Stimulated activated CD8-positive, alpha-beta memory T cell treated with anti-CD3 and anti-CD28 coated beads, Interleukin-2, amount 100 ng/mL, for 48 hours (primary cell): ENCODE measurements at regions not wholly inside any gene's neighbourhood (a gene's known extent, or its start where the extent isn't known, plus 50 kb on each side); places are given as distances from the start of the nearest gene placed in this dataset.
"Not testable (repeated sequence)": the region's sequence is repeated elsewhere in the genome, so short reads cannot be mapped to it uniquely, and the experiment has no call there.

Experiments used
- DNase-seq, 2 donors: peaks; one replicate each; pipeline ENCODE4 v3.0.0-alpha.2; 2020; ENCODE audit warnings: low read depth in 2 of 2

- no peak for DNase-seq
These were observed 179.3 kb upstream of the DTNBP1 start for GRCh38 chr6:15841937-15842726.

- DNase-seq, result no peak
These were observed 177.2 kb upstream of the DTNBP1 start for GRCh38 chr6:15839969-15840541.

- no peak for DNase-seq
These were observed 174.4 kb upstream of the DTNBP1 start for GRCh38 chr6:15837205-15837604.

- no peak for DNase-seq
These were observed 170.0 kb upstream of the DTNBP1 start for GRCh38 chr6:15832841-15833240.

GRCh38 chr6:15829156-15829555 lies 166.3 kb upstream of the DTNBP1 start:
- no peak for DNase-seq

- no peak for DNase-seq
These were observed 164.8 kb upstream of the DTNBP1 start for GRCh38 chr6:15827496-15828255.

GRCh38 chr6:15826814-15827318 lies 164.0 kb upstream of the DTNBP1 start:
- no peak for DNase-seq

- no peak for DNase-seq
These were observed 162.6 kb upstream of the DTNBP1 start for GRCh38 chr6:15825332-15825930.

GRCh38 chr6:15824811-15825210 lies 162.0 kb upstream of the DTNBP1 start:
- DNase-seq, result no peak

GRCh38 chr6:15823838-15824414 lies 161.1 kb upstream of the DTNBP1 start:
- no peak for DNase-seq

- DNase-seq, result no peak
These were observed 160.0 kb upstream of the DTNBP1 start for GRCh38 chr6:15822835-15823234.

- DNase-seq, result no peak
These were observed 157.0 kb upstream of the DTNBP1 start for GRCh38 chr6:15819841-15820240.

- no peak for DNase-seq
These were observed 156.4 kb upstream of the DTNBP1 start for GRCh38 chr6:15819226-15819625.

GRCh38 chr6:15818491-15818890 lies 155.7 kb upstream of the DTNBP1 start:
- no peak for DNase-seq

- no peak for DNase-seq
These were observed 155.2 kb upstream of the DTNBP1 start for GRCh38 chr6:15818044-15818443.

- DNase-seq, result no peak
These were observed 154.3 kb upstream of the DTNBP1 start for GRCh38 chr6:15817100-15817499.

GRCh38 chr6:15816661-15817060 lies 153.8 kb upstream of the DTNBP1 start:
- DNase-seq, result no peak

- DNase-seq, result not testable (repeated sequence)
These were observed 150.9 kb upstream of the DTNBP1 start for GRCh38 chr6:15813698-15814097.

- no peak for DNase-seq
These were observed 148.3 kb upstream of the DTNBP1 start for GRCh38 chr6:15811107-15811506.

GRCh38 chr6:15810618-15811017 lies 147.8 kb upstream of the DTNBP1 start:
- no peak for DNase-seq

GRCh38 chr6:15809367-15809766 lies 146.5 kb upstream of the DTNBP1 start:
- no peak for DNase-seq
